Cardiac muscle cell (in vitro differentiated cells and primary cell): ENCODE measurements at regions not wholly inside any gene's neighbourhood (a gene's known extent, or its start where the extent isn't known, plus 50 kb on each side); places are given as distances from the start of the nearest gene placed in this dataset.

Source experiments
- DNase-seq, 2 donors: peaks; one replicate each; pipeline versions ENCODE4 v3.0.0 to v3.0.0-alpha.2; 2010 to 2017; ENCODE audit warnings: low read depth in 1 of 2, low spot score in 1 of 2
- H3K27ac ChIP-seq: fragments of 200-600 bp; sonication (generic); 2 replicates; pipeline ENCODE4 v1.5.1; 2016
- H3K27me3 ChIP-seq: fragments of 200-600 bp; sonication (generic); 2 replicates; pipeline ENCODE4 v1.6.0; 2016; ENCODE audit warnings: control low read depth
- H3K36me3 ChIP-seq: fragments of 200-600 bp; sonication (generic); 2 replicates; pipeline ENCODE4 v1.5.1; 2016; ENCODE audit warnings: control low read depth
- H3K4me1 ChIP-seq: fragments of 200-600 bp; sonication (generic); 2 replicates; pipeline ENCODE4 v1.8.1; 2017; ENCODE audit warnings: low read depth, mild to moderate bottlenecking, mixed run types
- H3K4me3 ChIP-seq: fragments of 200-600 bp; sonication (generic); 2 replicates; pipeline ENCODE4 v1.5.1; 2016; ENCODE audit warnings: mild to moderate bottlenecking
- H3K9me3 ChIP-seq: fragments of 200-600 bp; sonication (generic); 2 replicates; pipeline ENCODE4 v1.5.1; 2017; ENCODE audit warnings: low read depth, mild to moderate bottlenecking, control low read depth
- TF ChIP-seq, protein P1 (sequence below): IDR thresholded peaks from 2 replicates; pipeline ENCODE4 v1.5.1; 2012; ENCODE audit warnings: low read depth, mild to moderate bottlenecking, low read length

DNA sequence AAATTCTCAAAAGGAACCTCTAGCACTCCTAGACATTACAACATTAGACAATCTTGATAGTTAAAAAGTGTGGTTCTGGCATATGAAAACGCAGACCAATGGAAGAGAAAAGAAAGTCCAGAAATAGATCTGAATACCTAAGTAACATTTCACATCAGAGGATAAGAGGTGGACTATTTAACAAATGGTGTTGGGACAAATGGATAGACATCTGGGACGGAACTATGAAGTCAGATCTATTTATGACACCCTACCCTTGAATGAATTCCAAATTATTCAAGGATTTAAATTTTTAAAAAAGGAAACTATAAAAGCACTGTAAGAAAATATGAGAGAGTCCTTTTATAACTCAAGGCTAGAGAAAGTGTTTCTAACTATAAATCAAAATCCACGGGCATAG is 111.3 kb downstream of the SCN11A start:
- Histone ChIP-seq H3K27ac (no peak overlapping the region), H3K27me3 (no peaks in the 10 kb centered on the region), H3K4me3 (no peak overlapping the region), H3K4me1 (no peaks in the 10 kb centered on the region), H3K36me3 (no peaks in the 10 kb centered on the region), H3K9me3 (no peaks in the 10 kb centered on the region)
- TF ChIP-seq, protein P1, sequence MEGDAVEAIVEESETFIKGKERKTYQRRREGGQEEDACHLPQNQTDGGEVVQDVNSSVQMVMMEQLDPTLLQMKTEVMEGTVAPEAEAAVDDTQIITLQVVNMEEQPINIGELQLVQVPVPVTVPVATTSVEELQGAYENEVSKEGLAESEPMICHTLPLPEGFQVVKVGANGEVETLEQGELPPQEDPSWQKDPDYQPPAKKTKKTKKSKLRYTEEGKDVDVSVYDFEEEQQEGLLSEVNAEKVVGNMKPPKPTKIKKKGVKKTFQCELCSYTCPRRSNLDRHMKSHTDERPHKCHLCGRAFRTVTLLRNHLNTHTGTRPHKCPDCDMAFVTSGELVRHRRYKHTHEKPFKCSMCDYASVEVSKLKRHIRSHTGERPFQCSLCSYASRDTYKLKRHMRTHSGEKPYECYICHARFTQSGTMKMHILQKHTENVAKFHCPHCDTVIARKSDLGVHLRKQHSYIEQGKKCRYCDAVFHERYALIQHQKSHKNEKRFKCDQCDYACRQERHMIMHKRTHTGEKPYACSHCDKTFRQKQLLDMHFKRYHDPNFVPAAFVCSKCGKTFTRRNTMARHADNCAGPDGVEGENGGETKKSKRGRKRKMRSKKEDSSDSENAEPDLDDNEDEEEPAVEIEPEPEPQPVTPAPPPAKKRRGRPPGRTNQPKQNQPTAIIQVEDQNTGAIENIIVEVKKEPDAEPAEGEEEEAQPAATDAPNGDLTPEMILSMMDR, result no peak
- no peak for DNase-seq

DNA sequence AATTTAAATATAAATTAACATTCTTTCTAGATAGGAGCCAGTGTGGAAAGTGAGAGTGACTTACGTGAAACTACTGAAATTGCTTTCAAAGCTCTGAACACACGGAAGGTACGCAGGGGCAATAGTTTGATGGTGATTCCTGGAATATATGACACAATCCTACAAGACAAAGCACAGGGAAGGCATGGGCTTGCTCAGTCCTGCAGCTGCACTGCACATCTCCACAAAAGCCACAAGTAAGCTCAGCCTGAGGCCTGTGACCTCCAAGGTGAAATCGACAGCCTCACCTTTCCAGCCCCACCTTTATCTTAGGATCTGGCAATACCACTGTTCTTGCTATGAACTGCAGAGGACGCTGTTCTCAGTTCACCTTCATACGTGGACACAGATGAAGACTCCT is 109.3 kb upstream of the SCN10A start:
- H3K27ac ChIP-seq, result no peak overlapping the region
- TF ChIP-seq, protein P1, result no peak
- H3K9me3 ChIP-seq, result no peaks in the 10 kb centered on the region
- no peak for DNase-seq
- no peak overlapping the region for H3K4me3 ChIP-seq
- no peaks in the 10 kb centered on the region for H3K4me1 ChIP-seq
- no peaks in the 10 kb centered on the region for H3K27me3 ChIP-seq
- H3K36me3 ChIP-seq, result no peaks in the 10 kb centered on the region

DNA sequence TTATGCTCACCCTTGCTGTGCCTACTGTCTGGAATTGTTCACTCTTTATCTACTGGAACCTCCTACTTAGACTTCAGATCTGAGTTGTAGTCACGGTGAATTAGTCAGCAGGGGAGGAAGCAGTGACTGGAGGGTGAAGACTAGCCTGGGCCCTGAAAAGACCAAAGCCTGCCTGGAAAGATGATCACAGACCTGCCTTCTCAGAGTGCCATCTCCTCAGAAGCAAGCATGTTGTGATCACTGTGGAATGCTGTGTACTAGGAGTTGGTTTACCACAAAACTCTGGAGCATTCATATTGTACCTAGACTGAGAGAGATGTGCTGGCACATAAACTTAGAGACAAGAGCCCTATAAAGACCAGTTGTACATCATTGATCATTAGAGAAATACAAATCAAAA is 100.7 kb upstream of the SCN10A start:
- no peaks in the 10 kb centered on the region for H3K36me3 ChIP-seq
- no peaks in the 10 kb centered on the region for H3K27me3 ChIP-seq
- no peak overlapping the region for H3K27ac ChIP-seq
- no peak for DNase-seq
- no peaks in the 10 kb centered on the region for H3K9me3 ChIP-seq
- TF ChIP-seq, protein P1, result no peak
- H3K4me3 ChIP-seq, result no peak overlapping the region
- no peaks in the 10 kb centered on the region for H3K4me1 ChIP-seq

DNA sequence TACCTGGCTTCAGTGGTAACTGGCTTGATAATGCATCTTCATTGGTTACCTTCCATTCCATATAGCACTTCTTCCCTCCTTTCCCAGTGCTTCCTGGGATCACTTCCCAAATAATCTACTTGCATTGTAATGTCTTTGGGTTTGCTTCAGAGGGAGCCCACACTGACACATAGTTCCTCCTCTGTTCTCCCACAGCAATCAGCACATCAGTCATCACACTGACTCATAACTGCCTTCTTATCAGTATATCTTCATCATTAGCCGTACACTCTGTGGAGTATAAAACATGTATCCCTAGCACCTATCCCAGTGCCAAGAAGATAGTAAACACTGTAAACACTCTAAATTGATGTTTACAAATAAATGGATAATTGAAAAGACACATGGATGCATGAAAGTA is 91.4 kb upstream of the SCN10A start:
- H3K4me3 ChIP-seq, result no peak overlapping the region
- TF ChIP-seq, protein P1, result no peak
- DNase-seq, result no peak
- H3K36me3 ChIP-seq, result no peaks in the 10 kb centered on the region
- H3K27me3 ChIP-seq, result no peaks in the 10 kb centered on the region
- H3K27ac ChIP-seq, result no peak overlapping the region
- H3K4me1 ChIP-seq, result no peaks in the 10 kb centered on the region
- H3K9me3 ChIP-seq, result no peaks in the 10 kb centered on the region

DNA sequence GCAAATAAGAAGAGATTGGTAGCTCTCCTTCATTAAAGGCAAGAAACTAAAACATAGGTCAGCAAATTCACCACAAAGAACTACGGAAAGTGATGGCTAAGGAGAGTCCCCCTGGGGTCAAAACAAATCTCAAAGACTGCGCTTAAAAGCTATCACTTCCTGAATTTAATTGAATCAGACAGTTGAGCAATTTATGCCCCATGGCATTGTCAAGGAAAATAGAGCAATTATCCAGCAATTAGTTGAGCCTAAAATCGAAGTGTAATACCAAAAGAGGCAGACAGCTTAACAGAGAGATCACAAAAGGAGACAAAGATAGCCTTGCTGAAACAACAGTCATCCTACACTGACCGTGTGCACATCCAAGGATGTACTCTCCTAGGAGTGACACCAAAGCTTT is 74.4 kb upstream of the SCN10A start:
- no peak overlapping the region for H3K4me3 ChIP-seq
- TF ChIP-seq, protein P1, result no peak
- no peaks in the 10 kb centered on the region for H3K36me3 ChIP-seq
- H3K4me1 ChIP-seq, result no peaks in the 10 kb centered on the region
- H3K9me3 ChIP-seq, result no peaks in the 10 kb centered on the region
- DNase-seq, result no peak
- H3K27me3 ChIP-seq, result no peaks in the 10 kb centered on the region
- no peak overlapping the region for H3K27ac ChIP-seq

DNA sequence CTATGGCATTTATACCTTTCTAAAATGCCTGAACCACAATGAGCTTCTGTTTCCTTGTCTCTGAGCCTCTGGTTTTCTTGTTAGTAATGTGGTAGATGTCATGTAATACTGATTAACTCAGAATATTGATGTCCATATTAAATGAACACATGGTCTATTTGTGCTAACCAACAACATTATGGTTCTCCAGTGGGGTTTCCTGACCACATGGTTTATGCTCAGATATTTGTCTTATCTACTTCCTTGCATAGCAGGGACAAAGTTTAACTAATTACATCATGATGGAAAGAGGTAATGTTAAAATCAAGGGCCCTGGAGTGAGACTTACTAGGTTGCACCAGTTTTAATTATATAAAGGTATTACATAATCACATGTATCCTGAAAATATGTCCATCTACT is 62.6 kb upstream of the SCN10A start:
- TF ChIP-seq, protein P1, result no peak
- Histone ChIP-seq H3K4me3 (no peak overlapping the region), H3K27me3 (no peaks in the 10 kb centered on the region), H3K36me3 (no peaks in the 10 kb centered on the region), H3K27ac (no peak overlapping the region), H3K9me3 (no peaks in the 10 kb centered on the region), H3K4me1 (no peaks in the 10 kb centered on the region)
- DNase-seq, result no peak
